Large intestine (tissue), 3 donors: ENCODE measurements at regions not wholly inside any gene's neighbourhood (a gene's known extent, or its start where the extent isn't known, plus 50 kb on each side); places are given as distances from the start of the nearest gene placed in this dataset.

Source experiments
- DNase-seq, 2 donors: peaks; one replicate each; pipeline versions ENCODE4 v3.0.0 to v3.0.0-alpha.2; 2013
- H3K27ac ChIP-seq: one replicate; pipeline ENCODE4 v1.5.1; 2013; ENCODE audit warnings: low read length
- H3K27me3 ChIP-seq: 2 replicates; pipeline ENCODE4 v1.6.1; 2013; ENCODE audit warnings: low read length; ENCODE audit not compliant: control insufficient read depth, insufficient read depth
- H3K36me3 ChIP-seq: 2 replicates; pipeline ENCODE4 v1.6.1; 2013; ENCODE audit warnings: low read length; ENCODE audit not compliant: control insufficient read depth, insufficient read depth
- H3K4me1 ChIP-seq: one replicate; pipeline ENCODE4 v1.6.1; 2013; ENCODE audit warnings: low read length; ENCODE audit not compliant: control insufficient read depth, insufficient read depth
- H3K4me3 ChIP-seq: one replicate; pipeline ENCODE4 v1.5.1; 2013; ENCODE audit warnings: low read length
- H3K9me3 ChIP-seq: one replicate; pipeline ENCODE4 v1.6.1; 2013; ENCODE audit warnings: mild to moderate bottlenecking, low read depth, low read length, moderate library complexity; ENCODE audit not compliant: control insufficient read depth
- WGBS: methylation state at CpG from one replicate; pipeline ENCODE4 v1.1.5; 2013; ENCODE audit warnings: low lambda C conversion rate; ENCODE audit not compliant: insufficient coverage; 5-methylcytosine and 5-hydroxymethylcytosine counted together

- Histone ChIP-seq H3K27ac (no peak overlapping the region), H3K9me3 (no peaks in the 10 kb centered on the region), H3K27me3 (no peaks in the 10 kb centered on the region), H3K4me3 (no peak overlapping the region), H3K4me1 (no peaks in the 10 kb centered on the region), H3K36me3 (no peaks in the 10 kb centered on the region)
- DNase-seq, result no peak
- WGBS, result no CpG with 5 or more reads among the region's 4 CpGs
These were observed 477.4 kb upstream of the RASGRP1 start for GRCh38 chr15:39041979-39042495.

- no peak for DNase-seq
- Histone ChIP-seq H3K9me3 (peaks cover 3% of the 10 kb centered on the region), H3K27me3 (no peaks in the 10 kb centered on the region), H3K27ac (no peak overlapping the region), H3K4me3 (no peak overlapping the region), H3K4me1 (no peaks in the 10 kb centered on the region), H3K36me3 (no peaks in the 10 kb centered on the region)
- WGBS, result 100% methylated on average over 1 of the region's 4 CpGs
These were observed 487.2 kb upstream of the RASGRP1 start for GRCh38 chr15:39051626-39052322.

- H3K9me3 ChIP-seq, result peaks cover 3% of the 10 kb centered on the region
- no peaks in the 10 kb centered on the region for H3K27me3 ChIP-seq
- no peak overlapping the region for H3K27ac ChIP-seq
- no peaks in the 10 kb centered on the region for H3K36me3 ChIP-seq
- H3K4me1 ChIP-seq, result no peaks in the 10 kb centered on the region
- H3K4me3 ChIP-seq, result no peak overlapping the region
- DNase-seq, result no peak
These were observed 487.7 kb upstream of the RASGRP1 start for GRCh38 chr15:39052323-39052705.

- no peaks in the 10 kb centered on the region for H3K4me1 ChIP-seq
These were observed 488.9 kb upstream of the RASGRP1 start for GRCh38 chr15:39053480-39053879.

GRCh38 chr15:39054128-39054732 lies 489.6 kb upstream of the RASGRP1 start:
- H3K27ac ChIP-seq, result no peak overlapping the region
- DNase-seq, result no peak
- no peaks in the 10 kb centered on the region for H3K27me3 ChIP-seq
- no peaks in the 10 kb centered on the region for H3K36me3 ChIP-seq
- 83% methylated on average over 3 of the region's 5 CpGs for WGBS
- H3K4me1 ChIP-seq, result no peaks in the 10 kb centered on the region
- no peak overlapping the region for H3K4me3 ChIP-seq
- peaks cover 3% of the 10 kb centered on the region for H3K9me3 ChIP-seq

More at GRCh38 chr15:39053480-39053879, 488.9 kb upstream of the RASGRP1 start:
- Histone ChIP-seq H3K36me3 (no peaks in the 10 kb centered on the region), H3K9me3 (peaks cover 3% of the 10 kb centered on the region), H3K27ac (no peak overlapping the region), H3K27me3 (no peaks in the 10 kb centered on the region), H3K4me3 (no peak overlapping the region)
- no peak for DNase-seq

- Histone ChIP-seq H3K36me3 (no peaks in the 10 kb centered on the region), H3K27me3 (no peaks in the 10 kb centered on the region), H3K4me3 (no peak overlapping the region), H3K4me1 (no peaks in the 10 kb centered on the region), H3K27ac (no peak overlapping the region), H3K9me3 (no peaks in the 10 kb centered on the region)
- WGBS, result 75% methylated on average over 1 of the region's 1 CpG
- DNase-seq, result no peak
These were observed 491.7 kb upstream of the RASGRP1 start for GRCh38 chr15:39056357-39056756.

- Histone ChIP-seq H3K36me3 (no peaks in the 10 kb centered on the region), H3K9me3 (no peaks in the 10 kb centered on the region), H3K27me3 (no peaks in the 10 kb centered on the region), H3K4me1 (no peaks in the 10 kb centered on the region), H3K4me3 (no peak overlapping the region), H3K27ac (no peak overlapping the region)
- no peak for DNase-seq
- WGBS, result 100% methylated on average over 1 of the region's 6 CpGs
These were observed 493.9 kb upstream of the RASGRP1 start for GRCh38 chr15:39058351-39059131.

- no peak overlapping the region for H3K27ac ChIP-seq
These were observed 495.3 kb upstream of the RASGRP1 start for GRCh38 chr15:39059917-39060316.

GRCh38 chr15:39061952-39062464 lies 497.4 kb upstream of the RASGRP1 start:
- H3K4me1 ChIP-seq, result no peaks in the 10 kb centered on the region
- DNase-seq, result no peak
- no peak overlapping the region for H3K4me3 ChIP-seq
- WGBS, result no CpG with 5 or more reads among the region's 6 CpGs
- H3K9me3 ChIP-seq, result no peaks in the 10 kb centered on the region
- no peaks in the 10 kb centered on the region for H3K27me3 ChIP-seq
- no peaks in the 10 kb centered on the region for H3K36me3 ChIP-seq
- no peak overlapping the region for H3K27ac ChIP-seq

More at GRCh38 chr15:39059917-39060316, 495.3 kb upstream of the RASGRP1 start:
- no peaks in the 10 kb centered on the region for H3K36me3 ChIP-seq
- WGBS, result no CpG with 5 or more reads among the region's 4 CpGs
- H3K9me3 ChIP-seq, result no peaks in the 10 kb centered on the region
- no peak overlapping the region for H3K4me3 ChIP-seq
- no peaks in the 10 kb centered on the region for H3K4me1 ChIP-seq
- DNase-seq, result no peak
- no peaks in the 10 kb centered on the region for H3K27me3 ChIP-seq

GRCh38 chr15:39066677-39067076 lies 502.1 kb upstream of the RASGRP1 start:
- no peaks in the 10 kb centered on the region for H3K27me3 ChIP-seq
- no peaks in the 10 kb centered on the region for H3K9me3 ChIP-seq
- H3K4me3 ChIP-seq, result no peak overlapping the region
- no peak for DNase-seq
- no peaks in the 10 kb centered on the region for H3K4me1 ChIP-seq
- no peak overlapping the region for H3K27ac ChIP-seq
- no peaks in the 10 kb centered on the region for H3K36me3 ChIP-seq
- no CpG with 5 or more reads among the region's 3 CpGs for WGBS
